ENCODE measurements at regions not wholly inside any gene's neighbourhood (a gene's known extent, or its start where the extent isn't known, plus 50 kb on each side); places are given as distances from the start of the nearest gene placed in this dataset.

DNA sequence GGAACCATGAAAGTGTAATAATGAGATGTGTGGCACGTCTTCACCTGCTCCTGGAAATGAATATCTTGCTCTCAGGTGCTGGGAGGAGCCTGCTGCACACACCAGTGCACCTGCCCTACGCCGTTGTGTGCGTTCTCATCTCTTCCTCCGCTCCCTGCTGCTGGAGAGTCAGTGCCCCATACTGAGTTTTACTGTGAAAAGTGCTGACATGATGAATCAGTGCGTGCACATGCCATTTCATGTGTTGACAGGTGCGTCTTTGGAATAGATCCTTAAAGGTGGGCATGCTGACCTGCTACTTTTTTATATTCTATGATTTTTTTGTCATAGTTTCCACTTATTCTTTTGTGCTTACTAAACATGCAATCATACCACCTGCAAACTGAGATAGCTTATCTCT is 1015.8 kb downstream of the BRD1 start:
- H3K9me2 ChIP-seq (replicated peaks; ENCODE audit: insufficient read depth, low read length): no peaks in the 10 kb centered on the region
- H3K27ac ChIP-seq (ENCODE audit: low read depth, low read length): no peak overlapping the region
- no peaks in the 10 kb centered on the region for H3K79me2 ChIP-seq (ENCODE audit: insufficient read depth, low read length)
- H3K9me3 ChIP-seq (ENCODE audit: insufficient read depth, low read length): no peaks in the 10 kb centered on the region
- H2AFZ ChIP-seq (ENCODE audit: low read depth, low read length, severe bottlenecking): no peak overlapping the region
- H3K36me3 ChIP-seq (ENCODE audit: low read length): no peaks in the 10 kb centered on the region
- no peaks in the 10 kb centered on the region for H4K20me1 ChIP-seq (ENCODE audit: low read depth, low read length)
- no peak for TF ChIP-seq EZH2phosphoT487 (conservative IDR thresholded peaks at IDR 0.05; ENCODE audit: low read length)
- TF ChIP-seq, protein P1, sequence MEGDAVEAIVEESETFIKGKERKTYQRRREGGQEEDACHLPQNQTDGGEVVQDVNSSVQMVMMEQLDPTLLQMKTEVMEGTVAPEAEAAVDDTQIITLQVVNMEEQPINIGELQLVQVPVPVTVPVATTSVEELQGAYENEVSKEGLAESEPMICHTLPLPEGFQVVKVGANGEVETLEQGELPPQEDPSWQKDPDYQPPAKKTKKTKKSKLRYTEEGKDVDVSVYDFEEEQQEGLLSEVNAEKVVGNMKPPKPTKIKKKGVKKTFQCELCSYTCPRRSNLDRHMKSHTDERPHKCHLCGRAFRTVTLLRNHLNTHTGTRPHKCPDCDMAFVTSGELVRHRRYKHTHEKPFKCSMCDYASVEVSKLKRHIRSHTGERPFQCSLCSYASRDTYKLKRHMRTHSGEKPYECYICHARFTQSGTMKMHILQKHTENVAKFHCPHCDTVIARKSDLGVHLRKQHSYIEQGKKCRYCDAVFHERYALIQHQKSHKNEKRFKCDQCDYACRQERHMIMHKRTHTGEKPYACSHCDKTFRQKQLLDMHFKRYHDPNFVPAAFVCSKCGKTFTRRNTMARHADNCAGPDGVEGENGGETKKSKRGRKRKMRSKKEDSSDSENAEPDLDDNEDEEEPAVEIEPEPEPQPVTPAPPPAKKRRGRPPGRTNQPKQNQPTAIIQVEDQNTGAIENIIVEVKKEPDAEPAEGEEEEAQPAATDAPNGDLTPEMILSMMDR (IDR thresholded peaks at IDR 0.05; ENCODE audit: insufficient read depth, low read length, poor library complexity, severe bottlenecking): no peak
- H3F3A ChIP-seq (ENCODE audit: insufficient read depth): no peaks in the 10 kb centered on the region
- no peaks in the 10 kb centered on the region; the same call in 1 of the 2 replicates for H3K27me3 ChIP-seq (ENCODE audit: low read length)
- no peak overlapping the region for H3K9ac ChIP-seq (ENCODE audit: low read length)
- no peak overlapping the region for H3K4me2 ChIP-seq (ENCODE audit: low read depth, low read length, poor library complexity, severe bottlenecking)
- H3K4me3 ChIP-seq (ENCODE audit: insufficient read depth, low read length, poor library complexity, severe bottlenecking): no peak overlapping the region

DNA sequence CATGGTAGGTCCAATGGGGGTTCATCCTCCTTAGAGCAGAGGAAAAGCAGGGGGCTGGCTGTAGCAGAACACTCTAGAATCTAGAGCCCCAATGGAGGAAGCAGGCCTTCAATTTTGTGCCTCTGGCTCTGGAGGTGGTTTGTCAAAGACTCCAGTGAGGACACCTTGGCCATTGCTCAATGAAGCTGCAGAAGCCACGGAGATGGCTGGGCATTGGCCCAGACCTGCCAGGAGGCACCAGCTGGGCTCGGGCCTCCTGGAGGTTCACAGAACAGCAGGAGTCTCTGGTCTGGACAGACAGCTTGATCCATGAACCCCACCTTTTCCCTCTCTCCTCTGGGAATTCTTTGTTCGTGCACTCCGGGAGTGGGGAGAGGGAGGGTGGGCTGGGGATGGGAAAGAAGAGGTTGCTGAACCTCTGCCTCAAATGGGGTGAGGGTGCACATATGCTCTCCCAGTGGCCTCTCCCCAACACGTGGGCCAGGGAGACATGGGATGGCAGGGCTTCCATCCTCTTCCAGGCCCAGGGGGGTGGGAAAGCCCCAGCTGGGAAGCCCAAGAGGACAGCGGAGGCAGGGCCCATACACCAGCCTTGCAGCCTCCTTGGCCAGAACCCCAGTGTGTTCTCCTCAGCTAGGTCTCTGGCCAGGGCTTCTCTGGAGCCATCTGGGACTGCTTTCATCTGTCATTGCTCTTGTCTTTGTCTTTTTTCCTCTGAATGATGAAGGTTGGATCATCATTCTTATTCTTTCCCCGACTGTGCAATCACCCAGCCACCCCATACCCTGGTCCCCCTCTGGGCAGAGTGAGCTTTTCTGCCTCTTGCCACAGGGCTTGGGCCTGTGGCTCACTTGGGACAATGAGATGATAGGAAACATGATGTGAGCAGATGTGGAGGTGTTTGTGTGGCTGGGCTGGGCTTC is 1019.4 kb downstream of the BRD1 start:
- H3K4me3 ChIP-seq (ENCODE audit: insufficient read depth, low read length, poor library complexity, severe bottlenecking): no peak overlapping the region
- H3K36me3 ChIP-seq (ENCODE audit: low read length): no peaks in the 10 kb centered on the region
- no peak overlapping the region for H3K4me2 ChIP-seq (ENCODE audit: low read depth, low read length, poor library complexity, severe bottlenecking)
- H3K9me2 ChIP-seq (replicated peaks; ENCODE audit: insufficient read depth, low read length): no peaks in the 10 kb centered on the region
- H3K9ac ChIP-seq (ENCODE audit: low read length): no peak overlapping the region
- TF ChIP-seq EZH2phosphoT487 (conservative IDR thresholded peaks at IDR 0.05; ENCODE audit: low read length): no peak
- TF ChIP-seq, protein P1 (IDR thresholded peaks at IDR 0.05; ENCODE audit: insufficient read depth, low read length, poor library complexity, severe bottlenecking): no peak
- no peaks in the 10 kb centered on the region for H4K20me1 ChIP-seq (ENCODE audit: low read depth, low read length)
- H3K79me2 ChIP-seq (ENCODE audit: insufficient read depth, low read length): no peaks in the 10 kb centered on the region
- no peaks in the 10 kb centered on the region; the same call in 1 of the 2 replicates for H3K27me3 ChIP-seq (ENCODE audit: low read length)
- no peak overlapping the region for H2AFZ ChIP-seq (ENCODE audit: low read depth, low read length, severe bottlenecking)
- no peaks in the 10 kb centered on the region for H3F3A ChIP-seq (ENCODE audit: insufficient read depth)
- H3K9me3 ChIP-seq (ENCODE audit: insufficient read depth, low read length): no peaks in the 10 kb centered on the region
- H3K27ac ChIP-seq (ENCODE audit: low read depth, low read length): no peak overlapping the region

DNA sequence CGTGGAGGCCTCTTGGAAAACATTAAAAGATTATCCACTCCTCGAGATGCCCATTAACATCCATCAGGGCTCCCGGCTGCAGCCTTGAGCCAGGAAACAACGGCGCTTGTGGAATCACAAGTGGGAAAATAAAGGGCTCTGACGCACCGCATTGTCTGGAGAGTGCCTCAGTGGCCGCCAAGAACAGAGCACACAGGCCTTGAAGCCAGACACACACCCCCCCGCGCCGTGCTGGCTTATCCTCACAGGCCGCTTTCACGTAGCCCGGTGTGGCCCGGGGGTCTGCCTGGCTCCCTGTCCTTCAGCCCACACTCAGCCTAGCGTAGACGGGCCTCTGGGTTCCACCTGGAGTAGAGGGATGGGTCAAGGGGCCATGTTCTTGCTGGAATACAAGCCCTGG is 1020.5 kb downstream of the BRD1 start:
- no peak overlapping the region for H3K4me3 ChIP-seq (ENCODE audit: insufficient read depth, low read length, poor library complexity, severe bottlenecking)
- no peak overlapping the region for H3K4me2 ChIP-seq (ENCODE audit: low read depth, low read length, poor library complexity, severe bottlenecking)
- no peak overlapping the region for H3K27ac ChIP-seq (ENCODE audit: low read depth, low read length)
- H3K9ac ChIP-seq (ENCODE audit: low read length): no peak overlapping the region
- H3K9me3 ChIP-seq (ENCODE audit: insufficient read depth, low read length): no peaks in the 10 kb centered on the region
- H3K9me2 ChIP-seq (replicated peaks; ENCODE audit: insufficient read depth, low read length): no peaks in the 10 kb centered on the region
- TF ChIP-seq, protein P1 (IDR thresholded peaks at IDR 0.05; ENCODE audit: insufficient read depth, low read length, poor library complexity, severe bottlenecking): no peak
- no peak for TF ChIP-seq EZH2phosphoT487 (conservative IDR thresholded peaks at IDR 0.05; ENCODE audit: low read length)
- no peaks in the 10 kb centered on the region for H3K27me3 ChIP-seq (ENCODE audit: low read length)
- H3K79me2 ChIP-seq (ENCODE audit: insufficient read depth, low read length): no peaks in the 10 kb centered on the region
- H3F3A ChIP-seq (ENCODE audit: insufficient read depth): no peaks in the 10 kb centered on the region
- H4K20me1 ChIP-seq (ENCODE audit: low read depth, low read length): no peaks in the 10 kb centered on the region
- no peak overlapping the region for H2AFZ ChIP-seq (ENCODE audit: low read depth, low read length, severe bottlenecking)
- H3K36me3 ChIP-seq (ENCODE audit: low read length): no peaks in the 10 kb centered on the region
